Naive thymus-derived CD8-positive, alpha-beta T cell (primary cell): ENCODE measurements at regions not wholly inside any gene's neighbourhood (a gene's known extent, or its start where the extent isn't known, plus 50 kb on each side); places are given as distances from the start of the nearest gene placed in this dataset.
"Not testable (repeated sequence)": the region's sequence is repeated elsewhere in the genome, so short reads cannot be mapped to it uniquely, and the experiment has no call there.

ENCODE experiments used
- ATAC-seq, 2 donors: fragments of 150-1000 bp; cut with Tn5 transposase in 1 of 2; sonication (Bioruptor Pico), chemical (Tn5 transposase) in 1 of 2; 1 replicate in 1 of 2; 2 replicates in 1 of 2; pipeline ENCODE4 v1.10.0; 2021; ENCODE audit warnings: mild to moderate bottlenecking in 2 of 2, moderate library complexity in 2 of 2
- POLR2A ChIA-PET: fragments of 350-600 bp; sonication (Branson Sonifier 250); formaldehyde crosslinking; loops from one replicate; lab custom pipeline; 2021; ENCODE audit warnings: antibody characterized with exemption; lab: Charles Lee
- DNase-seq, 10 donors: peaks; one replicate each; pipeline versions ENCODE4 v3.0.0 to v3.0.0-alpha.2; 2020 to 2022
- H3K27ac Mint-ChIP-seq, 10 donors: one replicate each; pipeline ENCODE4 v1.8.0; 2020 to 2022; ENCODE audit warnings: mild to moderate bottlenecking in 10 of 10, mixed read lengths in 10 of 10, moderate library complexity in 4 of 10, inconsistent platforms in 1 of 10
- H3K27me3 Mint-ChIP-seq, 5 donors: one replicate each; pipeline ENCODE4 v1.8.0; 2021 to 2022; ENCODE audit warnings: mixed read lengths in 5 of 5
- H3K36me3 Mint-ChIP-seq, 3 donors: one replicate each; pipeline ENCODE4 v1.8.0; 2020 to 2022; ENCODE audit warnings: mixed read lengths in 3 of 3, mild to moderate bottlenecking in 2 of 3, inconsistent platforms in 1 of 3
- H3K4me1 Mint-ChIP-seq, 4 donors: one replicate each; pipeline ENCODE4 v1.8.0; 2021 to 2022; ENCODE audit warnings: mixed read lengths in 4 of 4
- H3K4me3 Mint-ChIP-seq, 10 donors: one replicate each; pipeline ENCODE4 v1.8.0; 2020 to 2022; ENCODE audit warnings: mild to moderate bottlenecking in 10 of 10, mixed read lengths in 10 of 10, moderate library complexity in 6 of 10, inconsistent platforms in 1 of 10
- H3K9me3 Mint-ChIP-seq, 9 donors: one replicate each; pipeline ENCODE4 v1.8.0; 2020 to 2022; ENCODE audit warnings: mixed read lengths in 9 of 9, mild to moderate bottlenecking in 3 of 9, inconsistent platforms in 1 of 9, moderate library complexity in 1 of 9

DNA sequence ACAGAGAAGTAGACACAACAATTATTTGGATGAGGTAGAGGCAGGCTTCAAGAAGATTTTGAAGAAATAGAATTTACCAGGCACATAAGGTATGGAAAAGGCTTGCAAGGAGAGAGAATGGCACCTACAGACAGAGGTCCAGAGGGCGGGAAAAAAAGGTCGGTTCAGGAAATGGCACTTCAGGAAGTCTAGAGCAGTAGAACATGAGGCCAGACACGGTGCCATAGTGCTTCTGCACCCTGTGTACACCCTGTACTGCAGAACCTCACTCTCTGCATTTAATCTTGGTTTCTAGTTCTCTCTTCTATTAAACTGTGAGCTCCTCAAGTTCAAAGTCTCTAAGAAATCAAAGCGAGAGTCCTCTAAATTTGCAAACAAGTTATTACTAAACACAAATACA lies 113.4 kb upstream of the C2CD4B start:
- no peak for ATAC-seq
- no peaks in the 10 kb centered on the region for H3K9me3 Mint-ChIP-seq
- H3K4me1 Mint-ChIP-seq = no peaks in the 10 kb centered on the region
- H3K27me3 Mint-ChIP-seq = peaks cover 3 to 54% (median 21%) of the 10 kb centered on the region in 5 donors
- no peaks in the 10 kb centered on the region for H3K36me3 Mint-ChIP-seq
- no peak overlapping the region for H3K4me3 Mint-ChIP-seq
- POLR2A ChIA-PET = no interaction called here
- no peak for DNase-seq
- no peak overlapping the region for H3K27ac Mint-ChIP-seq

DNA sequence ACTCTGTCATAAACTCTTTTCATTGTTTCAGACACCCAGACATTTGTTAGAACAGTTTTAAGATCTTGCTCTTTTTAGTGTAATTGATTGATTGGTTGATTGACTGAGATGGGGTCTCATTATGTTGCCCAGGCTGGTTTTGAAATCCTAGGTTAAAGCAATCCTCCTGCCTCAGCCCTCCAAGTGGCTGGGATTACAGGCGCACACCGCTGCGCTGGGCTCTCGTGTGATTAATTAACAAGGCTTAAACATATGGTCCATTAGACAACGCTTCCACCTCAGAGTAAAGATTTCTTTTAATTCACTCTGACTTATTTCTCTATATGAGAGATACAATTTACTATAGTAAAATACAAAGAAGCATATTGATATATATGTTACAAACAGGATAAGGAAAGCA lies 114.0 kb upstream of the C2CD4B start:
- Mint-ChIP-seq H3K36me3 (no peaks in the 10 kb centered on the region), H3K27ac (no peak overlapping the region), H3K4me1 (no peaks in the 10 kb centered on the region), H3K9me3 (no peaks in the 10 kb centered on the region), H3K27me3 (peaks cover 3 to 54% (median 20%) of the 10 kb centered on the region in 5 donors), H3K4me3 (no peak overlapping the region)
- ATAC-seq (no peak), DNase-seq (no peak)
- POLR2A ChIA-PET = no interaction called here

DNA sequence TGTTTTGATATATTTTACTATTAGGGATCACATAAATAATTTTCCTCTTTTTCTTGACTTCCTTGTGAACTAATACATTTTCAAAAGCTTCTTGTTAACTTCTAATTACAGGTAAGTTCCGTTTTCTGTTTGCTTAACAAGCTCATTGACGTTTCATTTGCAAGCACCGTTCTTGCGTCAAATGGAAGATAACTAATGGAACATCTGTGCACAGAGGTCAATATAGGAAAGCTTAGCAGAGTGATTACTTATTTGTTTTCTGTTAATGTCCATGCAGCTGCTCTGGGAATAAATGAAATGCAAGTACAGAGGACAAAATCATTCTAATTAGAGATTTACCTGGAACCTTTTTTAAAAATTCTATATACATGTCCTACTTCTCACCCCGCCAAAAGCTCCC lies 115.5 kb upstream of the C2CD4B start:
- Mint-ChIP-seq H3K36me3 (no peaks in the 10 kb centered on the region), H3K27ac (no peak overlapping the region), H3K4me1 (no peaks in the 10 kb centered on the region), H3K9me3 (no peaks in the 10 kb centered on the region), H3K27me3 (peaks cover 4 to 62% (median 24%) of the 10 kb centered on the region in 5 donors), H3K4me3 (no peak overlapping the region)
- DNase-seq (no peak), ATAC-seq (no peak)
- POLR2A ChIA-PET = no interaction called here

DNA sequence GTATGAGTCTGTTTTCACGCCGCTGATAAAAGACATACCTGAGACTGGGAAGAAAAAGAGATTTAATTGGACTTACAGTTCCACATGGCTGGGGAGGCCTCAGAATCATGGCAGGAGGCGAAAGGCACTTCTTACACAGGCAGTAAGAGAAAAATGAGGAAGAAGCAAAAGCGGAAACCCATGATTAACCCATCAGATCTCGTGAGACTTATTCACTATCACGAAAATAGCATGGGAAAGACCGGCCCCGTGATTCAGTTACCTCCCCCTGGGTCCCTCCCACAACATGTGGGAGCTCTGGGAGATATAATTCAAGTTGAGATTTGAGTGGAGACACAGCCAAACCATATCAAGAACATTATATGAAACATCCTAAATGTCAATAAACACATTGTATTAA lies 116.7 kb upstream of the C2CD4B start:
- H3K4me3 Mint-ChIP-seq = not testable (repeated sequence)

DNA sequence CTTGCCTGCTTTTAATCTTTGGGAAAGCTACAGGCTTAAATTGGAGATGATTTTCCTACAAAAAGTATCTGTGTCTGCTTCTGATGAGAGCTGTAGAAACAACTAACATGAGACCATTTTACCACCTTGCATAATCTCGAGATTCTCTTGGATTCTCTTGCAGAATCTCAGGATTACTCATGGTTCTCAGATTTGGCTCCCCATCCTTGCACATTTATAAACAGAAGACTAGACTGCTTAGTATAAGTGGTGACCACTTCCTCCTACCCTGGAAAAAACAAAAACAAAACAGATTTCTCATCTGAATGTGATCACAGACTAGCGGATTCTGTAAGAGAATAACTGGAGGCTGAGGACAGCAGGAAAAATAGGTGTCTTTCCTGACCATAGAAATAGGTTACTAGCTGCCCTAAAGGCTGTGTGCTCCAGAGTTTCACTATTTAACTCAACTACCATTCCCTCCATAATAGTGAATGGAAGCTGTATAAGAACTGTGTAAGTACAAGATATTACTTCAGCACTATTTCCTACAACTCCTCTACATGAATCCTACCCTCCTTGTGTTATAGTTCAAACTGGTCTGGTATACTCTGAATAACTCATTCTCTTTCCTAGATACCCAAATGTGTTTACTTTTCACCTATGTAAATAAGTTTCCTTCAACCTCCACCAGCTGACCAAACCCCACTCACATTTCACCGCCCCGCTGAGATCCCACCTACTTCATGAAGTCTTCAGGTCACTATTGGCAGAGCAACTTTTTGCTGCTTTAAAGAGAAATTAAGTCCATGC lies 122.2 kb upstream of the C2CD4B start:
- H3K36me3 Mint-ChIP-seq = no peaks in the 10 kb centered on the region
- DNase-seq (no peak), ATAC-seq (no peak)
- peaks cover 0 to 6% (median 0%) of the 10 kb centered on the region in 9 donors for H3K9me3 Mint-ChIP-seq
- peaks cover 22 to 49% (median 30%) of the 10 kb centered on the region in 5 donors for H3K27me3 Mint-ChIP-seq
- H3K4me1 Mint-ChIP-seq = no peaks in the 10 kb centered on the region
- POLR2A ChIA-PET = no interaction called here
- no peak overlapping the region for H3K4me3 Mint-ChIP-seq
- no peak overlapping the region for H3K27ac Mint-ChIP-seq

More for the DNA sequence above, 116.7 kb upstream of the C2CD4B start:
- DNase-seq, ATAC-seq, H3K36me3 Mint-ChIP-seq, H3K4me1 Mint-ChIP-seq, H3K9me3 Mint-ChIP-seq, POLR2A ChIA-PET, H3K27ac Mint-ChIP-seq: not testable (repeated sequence)
- peaks cover 9 to 62% (median 26%) of the 10 kb centered on the region in 5 donors for H3K27me3 Mint-ChIP-seq

DNA sequence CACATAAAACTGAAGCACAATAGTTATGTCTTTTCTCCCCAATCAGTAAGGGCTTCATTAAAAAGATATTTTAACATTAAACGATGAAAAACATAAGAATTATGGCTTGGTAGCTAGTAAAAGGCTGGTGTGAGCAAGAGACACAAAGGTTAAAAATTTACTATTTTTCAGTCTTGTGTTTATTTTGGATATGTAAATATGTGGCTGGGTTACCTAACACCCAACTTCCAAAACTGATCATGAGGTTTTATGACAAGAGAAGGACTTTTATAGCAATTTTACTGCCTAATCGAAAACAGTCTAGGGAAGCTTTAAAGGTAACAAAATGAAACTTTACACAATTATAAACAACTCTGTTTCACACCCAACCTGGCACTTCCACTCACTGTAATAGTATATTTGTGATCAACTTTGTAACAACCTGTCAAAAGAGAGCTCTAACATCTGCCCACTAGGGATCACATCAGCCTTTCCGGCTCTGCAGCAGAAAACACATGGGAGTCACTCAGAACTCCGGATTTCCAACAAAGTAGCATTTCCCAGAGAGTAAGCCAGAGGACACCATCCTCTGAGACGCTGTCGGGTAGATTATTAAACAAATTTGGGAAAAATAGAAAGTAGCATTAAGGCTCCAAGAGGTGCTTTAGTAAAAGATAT lies 123.4 kb upstream of the C2CD4B start:
- no peaks in the 10 kb centered on the region for H3K4me1 Mint-ChIP-seq
- no peak overlapping the region for H3K27ac Mint-ChIP-seq
- DNase-seq = no peak
- peaks cover 0 to 14% (median 0%) of the 10 kb centered on the region in 9 donors for H3K9me3 Mint-ChIP-seq
- no peak overlapping the region for H3K4me3 Mint-ChIP-seq
- H3K36me3 Mint-ChIP-seq = peaks cover 0 to 5% (median 0%) of the 10 kb centered on the region in 3 donors
- peaks cover 21 to 61% (median 26%) of the 10 kb centered on the region in 5 donors for H3K27me3 Mint-ChIP-seq
- POLR2A ChIA-PET = no interaction called here
- ATAC-seq = no peak

DNA sequence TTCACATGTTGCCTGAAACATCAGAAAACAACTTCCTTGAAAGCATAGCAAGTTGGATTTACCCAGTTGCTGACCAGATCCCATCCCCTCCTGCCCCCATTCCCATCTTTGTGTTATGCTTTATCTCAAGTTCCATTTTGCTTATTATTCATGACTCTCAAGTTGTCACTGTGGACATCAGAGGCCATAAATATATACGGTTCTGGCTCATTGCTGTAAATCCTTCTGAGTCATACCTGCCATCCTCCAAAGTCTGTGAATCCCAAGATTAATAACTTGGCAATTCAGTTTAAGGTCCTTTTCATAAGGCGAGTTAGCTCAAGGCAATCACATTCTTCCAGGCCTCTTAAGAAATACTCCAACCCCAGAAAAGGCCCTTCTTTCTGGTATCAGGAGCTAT lies 126.2 kb upstream of the C2CD4B start:
- H3K9me3 Mint-ChIP-seq = peaks cover 0 to 24% (median 3%) of the 10 kb centered on the region in 9 donors
- peaks cover 0 to 10% (median 0%) of the 10 kb centered on the region in 3 donors for H3K36me3 Mint-ChIP-seq
- ATAC-seq (no peak), DNase-seq (no peak)
- H3K27ac Mint-ChIP-seq = no peak overlapping the region
- POLR2A ChIA-PET = no interaction called here
- no peaks in the 10 kb centered on the region for H3K4me1 Mint-ChIP-seq
- no peak overlapping the region for H3K4me3 Mint-ChIP-seq
- H3K27me3 Mint-ChIP-seq = peaks cover 18 to 50% (median 29%) of the 10 kb centered on the region in 5 donors

DNA sequence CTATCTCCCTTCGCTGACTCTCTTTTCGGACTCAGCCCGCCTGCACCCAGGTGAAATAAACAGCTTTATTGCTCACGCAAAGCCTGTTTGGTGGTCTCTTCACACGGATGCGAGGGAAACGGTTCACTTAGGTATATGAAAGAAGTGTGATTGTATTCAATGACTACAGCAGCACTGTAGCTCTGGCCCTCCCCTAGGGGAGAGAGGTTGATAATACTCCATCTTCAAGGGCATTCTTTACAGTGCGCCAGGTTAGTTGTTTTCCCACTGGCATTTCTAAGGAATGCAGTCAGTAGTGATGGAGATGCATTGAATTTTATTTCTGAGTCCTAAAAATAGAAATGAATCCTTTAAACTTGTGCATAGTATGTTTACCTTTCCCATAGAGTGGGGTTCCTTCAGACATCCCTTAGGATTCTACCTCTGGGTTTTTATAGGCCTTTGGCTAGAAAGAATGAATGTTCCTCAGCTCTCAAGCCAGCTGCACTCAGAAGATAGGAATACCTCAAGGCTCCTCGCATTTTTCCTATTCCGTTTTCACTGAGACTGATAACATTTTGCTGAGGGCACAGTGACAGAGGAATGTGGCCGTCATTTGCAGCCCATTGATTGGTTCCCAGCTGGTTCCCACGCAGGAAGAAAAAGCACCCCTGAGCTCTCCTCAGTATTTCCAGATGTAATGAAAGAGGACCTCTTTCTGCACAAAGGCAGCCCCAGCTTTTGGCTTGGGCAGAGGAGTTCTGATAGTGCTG lies 131.8 kb upstream of the C2CD4B start:
- H3K27me3 Mint-ChIP-seq = peaks cover 3 to 26% (median 20%) of the 10 kb centered on the region in 5 donors
- no peak for DNase-seq
- peaks cover 0 to 10% (median 0%) of the 10 kb centered on the region in 3 donors for H3K36me3 Mint-ChIP-seq
- POLR2A ChIA-PET = no interaction called here
- H3K4me3 Mint-ChIP-seq = no peak overlapping the region
- no peak overlapping the region for H3K27ac Mint-ChIP-seq
- H3K4me1 Mint-ChIP-seq = no peaks in the 10 kb centered on the region
- peaks cover 0 to 21% (median 3%) of the 10 kb centered on the region in 9 donors for H3K9me3 Mint-ChIP-seq
- no peak for ATAC-seq

DNA sequence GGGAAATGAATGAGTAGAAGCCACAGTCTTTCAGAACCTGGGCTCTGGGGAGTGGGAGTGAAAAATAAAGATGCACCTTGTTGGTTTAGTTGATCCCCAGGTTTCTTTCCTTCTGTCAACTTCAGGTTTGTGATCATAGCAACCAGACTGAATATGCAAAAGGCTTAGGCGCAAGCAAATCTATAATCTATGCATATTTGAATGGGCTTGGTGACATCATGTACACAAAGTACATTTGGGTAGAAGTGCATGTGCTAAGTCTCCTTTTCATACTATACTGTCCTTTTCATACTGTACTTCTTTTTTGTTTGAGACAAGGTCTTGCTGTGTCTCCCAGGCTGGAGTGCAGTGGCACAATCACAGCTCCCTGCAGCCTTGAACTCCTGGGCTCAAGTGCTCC lies 132.4 kb upstream of the C2CD4B start:
- Mint-ChIP-seq H3K36me3 (peaks cover 0 to 10% (median 0%) of the 10 kb centered on the region in 3 donors), H3K4me3 (no peak overlapping the region), H3K27ac (no peak overlapping the region), H3K4me1 (no peaks in the 10 kb centered on the region), H3K27me3 (peaks cover 3 to 24% (median 15%) of the 10 kb centered on the region in 5 donors), H3K9me3 (peaks cover 0 to 15% (median 3%) of the 10 kb centered on the region in 9 donors)
- POLR2A ChIA-PET = no interaction called here
- ATAC-seq (no peak), DNase-seq (no peak)

DNA sequence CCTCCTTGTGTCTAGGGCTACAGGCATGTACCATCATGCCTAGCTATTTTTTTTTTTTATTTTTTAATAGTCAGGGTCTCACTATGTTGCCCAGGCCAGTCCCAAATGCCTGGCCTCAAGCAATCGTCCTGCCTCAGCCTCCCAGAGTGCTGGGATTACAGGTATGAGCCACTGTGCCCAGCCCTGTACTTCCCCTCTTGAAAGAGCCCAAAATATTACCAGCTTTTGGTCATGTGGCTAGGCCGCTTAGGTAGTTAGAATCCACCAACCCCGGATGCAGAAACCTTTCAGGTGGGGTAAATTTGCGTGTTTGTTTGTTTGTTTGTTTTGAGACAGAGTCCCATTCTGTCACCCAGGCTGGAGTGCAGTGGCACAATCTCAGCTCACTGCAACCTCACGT lies 132.8 kb upstream of the C2CD4B start:
- Mint-ChIP-seq H3K36me3 (peaks cover 0 to 5% (median 0%) of the 10 kb centered on the region in 3 donors), H3K27ac (no peak overlapping the region), H3K9me3 (peaks cover 0 to 11% (median 3%) of the 10 kb centered on the region in 9 donors), H3K4me3 (no peak overlapping the region), H3K4me1 (no peaks in the 10 kb centered on the region), H3K27me3 (peaks cover 3 to 20% (median 14%) of the 10 kb centered on the region in 5 donors)
- DNase-seq (no peak), ATAC-seq (no peak)
- POLR2A ChIA-PET = no interaction called here

DNA sequence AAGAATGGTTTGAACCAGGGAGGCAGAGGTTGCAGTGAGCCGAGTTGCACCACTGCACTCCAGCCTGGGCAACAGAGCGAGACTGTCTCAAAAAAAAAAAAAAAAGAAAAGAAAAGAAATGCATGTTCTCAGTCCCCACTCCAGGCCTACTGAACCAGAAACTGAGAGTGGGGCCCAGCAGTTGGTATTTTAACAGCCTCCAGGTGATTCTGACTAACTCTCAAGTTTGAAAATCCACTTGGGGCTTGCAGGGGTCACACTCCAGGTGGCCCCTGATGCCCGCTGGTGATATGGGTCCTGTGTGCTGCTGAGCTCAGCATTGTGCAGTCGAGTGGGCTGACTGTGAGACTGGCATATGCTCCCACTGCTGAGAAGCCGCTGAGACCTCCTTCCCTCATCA lies 133.7 kb upstream of the C2CD4B start:
- peaks cover 0 to 10% (median 3%) of the 10 kb centered on the region in 9 donors for H3K9me3 Mint-ChIP-seq
- no peak overlapping the region for H3K27ac Mint-ChIP-seq
- POLR2A ChIA-PET = no interaction called here
- no peak overlapping the region for H3K4me3 Mint-ChIP-seq
- H3K36me3 Mint-ChIP-seq = peaks cover 0 to 4% (median 0%) of the 10 kb centered on the region in 3 donors
- DNase-seq (no peak), ATAC-seq (no peak)
- H3K4me1 Mint-ChIP-seq = no peaks in the 10 kb centered on the region
- H3K27me3 Mint-ChIP-seq = peaks cover 2 to 19% (median 13%) of the 10 kb centered on the region in 5 donors

DNA sequence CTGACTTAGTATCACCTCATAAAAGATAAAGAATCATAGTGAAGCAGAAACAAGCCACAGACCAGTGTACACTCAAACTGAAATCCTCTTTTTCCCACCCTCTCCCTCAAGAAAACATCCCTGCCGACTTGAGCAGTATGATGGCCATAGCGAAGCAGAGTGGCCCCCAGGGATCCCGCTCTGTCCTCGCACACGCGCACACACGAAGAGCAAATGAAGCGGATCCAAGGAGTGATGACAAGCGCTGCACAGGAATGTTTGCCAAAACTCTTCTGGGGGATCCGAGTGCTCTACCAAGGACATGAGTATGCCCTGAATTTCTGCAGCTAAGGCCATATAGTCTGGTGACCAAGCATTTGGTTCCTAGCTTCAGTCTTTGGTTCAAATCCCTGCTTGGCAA lies 134.5 kb upstream of the C2CD4B start:
- Mint-ChIP-seq H3K9me3 (peaks cover 0 to 4% (median under 1%) of the 10 kb centered on the region in 9 donors), H3K27me3 (peaks cover 0 to 17% (median 13%) of the 10 kb centered on the region in 5 donors), H3K4me3 (no peak overlapping the region), H3K27ac (no peak overlapping the region), H3K36me3 (peaks cover 0 to 3% (median 0%) of the 10 kb centered on the region in 3 donors), H3K4me1 (no peaks in the 10 kb centered on the region)
- POLR2A ChIA-PET = no interaction called here
- DNase-seq = no peak
- ATAC-seq = no peak
